ENCODE measurements at regions not wholly inside any gene's neighbourhood (a gene's known extent, or its start where the extent isn't known, plus 50 kb on each side); places are given as distances from the start of the nearest gene placed in this dataset.
A peak's percentile ranks its signal among the peaks of the same experiment; 100 is the strongest.

GRCh38 chr1:228964178-228965089, 229.2 kb downstream of the RHOU start:
- Histone ChIP-seq H3K27me3 (ENCODE audit: control insufficient read depth, insufficient read depth, low read length) (no peaks in the 10 kb centered on the region), H3K9ac (ENCODE audit: low read length) (peak overlapping the region; percentile 53), H3K9me3 (ENCODE audit: control insufficient read depth, insufficient read depth, low read depth, low read length) (0 out of 2 replicates have a peak, but pooled peaks cover 3% of the 10 kb centered on the region), H3K4me3 (ENCODE audit: low read depth, low read length) (no peak overlapping the region), H3K4me1 (ENCODE audit: control insufficient read depth, insufficient read depth, low read length) (peaks cover 25% of the 10 kb centered on the region; the same call in 1 of the 2 replicates), H3K36me3 (ENCODE audit: control insufficient read depth, insufficient read depth, low read length) (no peaks in the 10 kb centered on the region), H3K27ac (ENCODE audit: low read depth, low read length) (0 out of 2 replicates have a peak overlapping the region, but pooled peaks have one; percentile 13)

GRCh38 chr1:228968891-228969606, 233.8 kb downstream of the RHOU start:
- Histone ChIP-seq H3K36me3 (ENCODE audit: control insufficient read depth, insufficient read depth, low read length) (no peaks in the 10 kb centered on the region), H3K27ac (ENCODE audit: low read depth, low read length) (no peak overlapping the region), H3K9ac (ENCODE audit: low read length) (no peak overlapping the region), H3K4me3 (ENCODE audit: low read depth, low read length) (no peak overlapping the region), H3K27me3 (ENCODE audit: control insufficient read depth, insufficient read depth, low read length) (no peaks in the 10 kb centered on the region), H3K4me1 (ENCODE audit: control insufficient read depth, insufficient read depth, low read length) (peaks cover 21% of the 10 kb centered on the region; the same call in 1 of the 2 replicates), H3K9me3 (ENCODE audit: control insufficient read depth, insufficient read depth, low read depth, low read length) (no peaks in the 10 kb centered on the region)

GRCh38 chr1:228969953-228970800, 234.9 kb downstream of the RHOU start:
- Histone ChIP-seq H3K4me1 (ENCODE audit: control insufficient read depth, insufficient read depth, low read length) (peaks cover 11% of the 10 kb centered on the region; the same call in 1 of the 2 replicates), H3K9me3 (ENCODE audit: control insufficient read depth, insufficient read depth, low read depth, low read length) (no peaks in the 10 kb centered on the region), H3K36me3 (ENCODE audit: control insufficient read depth, insufficient read depth, low read length) (no peaks in the 10 kb centered on the region), H3K27ac (ENCODE audit: low read depth, low read length) (no peak overlapping the region), H3K4me3 (ENCODE audit: low read depth, low read length) (no peak overlapping the region), H3K9ac (ENCODE audit: low read length) (no peak overlapping the region), H3K27me3 (ENCODE audit: control insufficient read depth, insufficient read depth, low read length) (no peaks in the 10 kb centered on the region; the same call in 1 of the 2 replicates)

GRCh38 chr1:228972576-228972975, 237.3 kb downstream of the RHOU start:
- Histone ChIP-seq H3K27ac (ENCODE audit: low read depth, low read length) (no peak overlapping the region), H3K4me3 (ENCODE audit: low read depth, low read length) (no peak overlapping the region), H3K4me1 (ENCODE audit: control insufficient read depth, insufficient read depth, low read length) (peaks cover 9% of the 10 kb centered on the region), H3K9ac (ENCODE audit: low read length) (no peak overlapping the region), H3K27me3 (ENCODE audit: control insufficient read depth, insufficient read depth, low read length) (no peaks in the 10 kb centered on the region; the same call in 1 of the 2 replicates), H3K36me3 (ENCODE audit: control insufficient read depth, insufficient read depth, low read length) (no peaks in the 10 kb centered on the region), H3K9me3 (ENCODE audit: control insufficient read depth, insufficient read depth, low read depth, low read length) (no peaks in the 10 kb centered on the region)

GRCh38 chr1:228974273-228974672, 239.0 kb downstream of the RHOU start:
- peaks cover 21% of the 10 kb centered on the region for H3K4me1 ChIP-seq (ENCODE audit: control insufficient read depth, insufficient read depth, low read length)
- no peak overlapping the region for H3K9ac ChIP-seq (ENCODE audit: low read length)
- no peak overlapping the region for H3K4me3 ChIP-seq (ENCODE audit: low read depth, low read length)
- no peak overlapping the region for H3K27ac ChIP-seq (ENCODE audit: low read depth, low read length)
- no peaks in the 10 kb centered on the region for H3K36me3 ChIP-seq (ENCODE audit: control insufficient read depth, insufficient read depth, low read length)
- H3K27me3 ChIP-seq (ENCODE audit: control insufficient read depth, insufficient read depth, low read length): no peaks in the 10 kb centered on the region; the same call in 1 of the 2 replicates
- H3K9me3 ChIP-seq (ENCODE audit: control insufficient read depth, insufficient read depth, low read depth, low read length): no peaks in the 10 kb centered on the region

- no peak overlapping the region for H3K4me3 ChIP-seq (ENCODE audit: low read depth, low read length)
- H3K36me3 ChIP-seq (ENCODE audit: control insufficient read depth, insufficient read depth, low read length): no peaks in the 10 kb centered on the region
- no peak overlapping the region for H3K27ac ChIP-seq (ENCODE audit: low read depth, low read length)
- no peak overlapping the region for H3K9ac ChIP-seq (ENCODE audit: low read length)
- H3K4me1 ChIP-seq (ENCODE audit: control insufficient read depth, insufficient read depth, low read length): peaks cover 30% of the 10 kb centered on the region
- no peaks in the 10 kb centered on the region; the same call in 1 of the 2 replicates for H3K27me3 ChIP-seq (ENCODE audit: control insufficient read depth, insufficient read depth, low read length)
- H3K9me3 ChIP-seq (ENCODE audit: control insufficient read depth, insufficient read depth, low read depth, low read length): no peaks in the 10 kb centered on the region
These were observed 240.1 kb downstream of the RHOU start for GRCh38 chr1:228975238-228975907.

GRCh38 chr1:228976316-228976715, 241.0 kb downstream of the RHOU start:
- H3K9ac ChIP-seq (ENCODE audit: low read length): no peak overlapping the region
- H3K9me3 ChIP-seq (ENCODE audit: control insufficient read depth, insufficient read depth, low read depth, low read length): no peaks in the 10 kb centered on the region
- no peak overlapping the region for H3K4me3 ChIP-seq (ENCODE audit: low read depth, low read length)
- no peaks in the 10 kb centered on the region for H3K36me3 ChIP-seq (ENCODE audit: control insufficient read depth, insufficient read depth, low read length)
- H3K4me1 ChIP-seq (ENCODE audit: control insufficient read depth, insufficient read depth, low read length): peaks cover 30% of the 10 kb centered on the region
- H3K27ac ChIP-seq (ENCODE audit: low read depth, low read length): no peak overlapping the region
- H3K27me3 ChIP-seq (ENCODE audit: control insufficient read depth, insufficient read depth, low read length): no peaks in the 10 kb centered on the region; the same call in 1 of the 2 replicates

- Histone ChIP-seq H3K9ac (ENCODE audit: low read length) (no peak overlapping the region), H3K4me1 (ENCODE audit: control insufficient read depth, insufficient read depth, low read length) (peaks cover 30% of the 10 kb centered on the region), H3K27ac (ENCODE audit: low read depth, low read length) (no peak overlapping the region), H3K9me3 (ENCODE audit: control insufficient read depth, insufficient read depth, low read depth, low read length) (no peaks in the 10 kb centered on the region), H3K27me3 (ENCODE audit: control insufficient read depth, insufficient read depth, low read length) (no peaks in the 10 kb centered on the region; the same call in 1 of the 2 replicates), H3K4me3 (ENCODE audit: low read depth, low read length) (no peak overlapping the region), H3K36me3 (ENCODE audit: control insufficient read depth, insufficient read depth, low read length) (no peaks in the 10 kb centered on the region)
These were observed 242.0 kb downstream of the RHOU start for GRCh38 chr1:228977307-228977706.

- Histone ChIP-seq H3K27me3 (ENCODE audit: control insufficient read depth, insufficient read depth, low read length) (no peaks in the 10 kb centered on the region; the same call in 1 of the 2 replicates), H3K4me3 (ENCODE audit: low read depth, low read length) (no peak overlapping the region), H3K9me3 (ENCODE audit: control insufficient read depth, insufficient read depth, low read depth, low read length) (no peaks in the 10 kb centered on the region), H3K4me1 (ENCODE audit: control insufficient read depth, insufficient read depth, low read length) (peaks cover 30% of the 10 kb centered on the region), H3K9ac (ENCODE audit: low read length) (no peak overlapping the region), H3K27ac (ENCODE audit: low read depth, low read length) (no peak overlapping the region), H3K36me3 (ENCODE audit: control insufficient read depth, insufficient read depth, low read length) (no peaks in the 10 kb centered on the region)
These were observed 242.5 kb downstream of the RHOU start for GRCh38 chr1:228977741-228978140.

Measured in HUES6 (cell line).